ENCODE measurements at regions not wholly inside any gene's neighbourhood (a gene's known extent, or its start where the extent isn't known, plus 50 kb on each side); places are given as distances from the start of the nearest gene placed in this dataset.

DNA sequence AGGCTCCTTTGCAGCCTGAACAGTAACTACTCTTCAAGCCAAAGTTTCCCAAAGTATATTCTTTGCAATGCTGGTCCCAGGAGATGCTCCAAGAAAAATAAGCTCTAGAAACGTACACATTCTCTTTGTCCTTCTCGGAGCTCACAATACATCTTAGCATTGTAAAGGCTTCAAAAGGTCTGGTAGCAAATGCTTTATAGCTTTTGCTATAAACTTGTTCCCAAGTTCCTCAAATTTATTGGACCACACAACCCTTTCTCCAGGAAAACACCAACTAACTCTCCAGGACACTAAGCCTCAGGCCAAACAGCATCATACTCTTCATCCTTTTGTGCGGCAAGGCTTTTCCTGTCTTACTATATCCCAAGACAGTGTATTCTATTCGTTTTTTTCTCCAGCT is 455.6 kb upstream of the PROK2 start:
- Histone ChIP-seq H3K4me1 (ENCODE audit: control insufficient read depth, extremely low read depth, insufficient read depth, low read length) (peaks cover 2% of the 10 kb centered on the region), H4K20me1 (replicated peaks; ENCODE audit: control insufficient read depth, extremely low read depth, insufficient read depth, low read length) (no peaks in the 10 kb centered on the region), H2AFZ (ENCODE audit: low read depth, low read length) (no peak overlapping the region), H3K36me3 (ENCODE audit: control insufficient read depth in 2 of 2, extremely low read depth in 1 of 2, insufficient read depth in 2 of 2, low read length in 2 of 2) (no peaks in the 10 kb centered on the region), H3K9ac (replicated peaks; ENCODE audit: extremely low read depth, insufficient read depth, low read length) (no peak overlapping the region), H3K9me3 (replicated peaks; ENCODE audit: control insufficient read depth, insufficient read depth, low read length) (no peaks in the 10 kb centered on the region), H3K4me3 (replicated peaks in 1 of 3; ENCODE audit: insufficient read depth in 1 of 3, low read depth in 1 of 3, low read length in 3 of 3) (no peak overlapping the region), H3K9me1 (replicated peaks; ENCODE audit: control insufficient read depth, extremely low read depth, insufficient read depth, low read length) (no peaks in the 10 kb centered on the region), H3K27me3 (ENCODE audit: control insufficient read depth in 2 of 2, insufficient read depth in 2 of 2, low read length in 2 of 2) (peaks cover under 1 to 10% of the 10 kb centered on the region in 2 experiments), H3K27ac (ENCODE audit: insufficient read depth, low read depth, low read length) (no peak overlapping the region), H3K79me2 (ENCODE audit: control insufficient read depth, insufficient read depth, low read length) (no peaks in the 10 kb centered on the region), H3K4me2 (ENCODE audit: insufficient read depth, low read length) (no peak overlapping the region)
- dilution Hi-C loops (cut with MboI; ENCODE audit: extremely low pct_ligation_motif_present, low sequenced_read_pairs): no loop called here
- FAIRE-seq (no peak), DNase-seq (ENCODE audit: low read depth, low spot score) (no peak)
- intact Hi-C loops (cut with micrococcal nuclease): no loop called here
- TF ChIP-seq, protein P1, sequence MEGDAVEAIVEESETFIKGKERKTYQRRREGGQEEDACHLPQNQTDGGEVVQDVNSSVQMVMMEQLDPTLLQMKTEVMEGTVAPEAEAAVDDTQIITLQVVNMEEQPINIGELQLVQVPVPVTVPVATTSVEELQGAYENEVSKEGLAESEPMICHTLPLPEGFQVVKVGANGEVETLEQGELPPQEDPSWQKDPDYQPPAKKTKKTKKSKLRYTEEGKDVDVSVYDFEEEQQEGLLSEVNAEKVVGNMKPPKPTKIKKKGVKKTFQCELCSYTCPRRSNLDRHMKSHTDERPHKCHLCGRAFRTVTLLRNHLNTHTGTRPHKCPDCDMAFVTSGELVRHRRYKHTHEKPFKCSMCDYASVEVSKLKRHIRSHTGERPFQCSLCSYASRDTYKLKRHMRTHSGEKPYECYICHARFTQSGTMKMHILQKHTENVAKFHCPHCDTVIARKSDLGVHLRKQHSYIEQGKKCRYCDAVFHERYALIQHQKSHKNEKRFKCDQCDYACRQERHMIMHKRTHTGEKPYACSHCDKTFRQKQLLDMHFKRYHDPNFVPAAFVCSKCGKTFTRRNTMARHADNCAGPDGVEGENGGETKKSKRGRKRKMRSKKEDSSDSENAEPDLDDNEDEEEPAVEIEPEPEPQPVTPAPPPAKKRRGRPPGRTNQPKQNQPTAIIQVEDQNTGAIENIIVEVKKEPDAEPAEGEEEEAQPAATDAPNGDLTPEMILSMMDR (IDR thresholded peaks at IDR 0.05; ENCODE audit: extremely low read depth in 1 of 2, insufficient read depth in 1 of 2, low read depth in 1 of 2, low read length in 2 of 2): no peak
- TF ChIP-seq POLR2AphosphoS5 (IDR thresholded peaks at IDR 0.05; ENCODE audit: insufficient read depth, low read depth, low read length): no peak
- TF ChIP-seq FOS (IDR thresholded peaks at IDR 0.05; ENCODE audit: borderline replicate concordance, insufficient read depth, low read length): no peak
- TF ChIP-seq EZH2 (IDR thresholded peaks at IDR 0.05; ENCODE audit: borderline replicate concordance, low read depth, low read length, severe bottlenecking): no peak
- TF ChIP-seq, protein P2, sequence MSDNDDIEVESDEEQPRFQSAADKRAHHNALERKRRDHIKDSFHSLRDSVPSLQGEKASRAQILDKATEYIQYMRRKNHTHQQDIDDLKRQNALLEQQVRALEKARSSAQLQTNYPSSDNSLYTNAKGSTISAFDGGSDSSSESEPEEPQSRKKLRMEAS (IDR thresholded peaks at IDR 0.05; ENCODE audit: insufficient read depth, insufficient read length): no peak
- TF ChIP-seq JUN (IDR thresholded peaks at IDR 0.05; ENCODE audit: borderline replicate concordance, insufficient read depth, insufficient read length, low read depth): no peak
- TF ChIP-seq GATA2 (IDR thresholded peaks at IDR 0.05; ENCODE audit: insufficient read depth, insufficient read length, low read depth, low read length): no peak
- TF ChIP-seq POLR2A (IDR thresholded peaks at IDR 0.05; ENCODE audit: low read depth, low read length): no peak
- TF ChIP-seq MYC (IDR thresholded peaks at IDR 0.05; ENCODE audit: low read depth, low read length): no peak
- ChIA-PET CTCF (no interaction called here), POLR2A (no interaction called here)
- BruUV-seq (replicated peaks): no TSS peak

All from endothelial cell of umbilical vein (primary cell).